ENCODE measurements at regions not wholly inside any gene's neighbourhood (a gene's known extent, or its start where the extent isn't known, plus 50 kb on each side); places are given as distances from the start of the nearest gene placed in this dataset.
A peak's percentile ranks its signal among the peaks of the same experiment; 100 is the strongest.

GRCh38 chr11:111194860-111195568, 50.5 kb upstream of the POU2AF2 start:
- DNase-seq = no peak

DNA sequence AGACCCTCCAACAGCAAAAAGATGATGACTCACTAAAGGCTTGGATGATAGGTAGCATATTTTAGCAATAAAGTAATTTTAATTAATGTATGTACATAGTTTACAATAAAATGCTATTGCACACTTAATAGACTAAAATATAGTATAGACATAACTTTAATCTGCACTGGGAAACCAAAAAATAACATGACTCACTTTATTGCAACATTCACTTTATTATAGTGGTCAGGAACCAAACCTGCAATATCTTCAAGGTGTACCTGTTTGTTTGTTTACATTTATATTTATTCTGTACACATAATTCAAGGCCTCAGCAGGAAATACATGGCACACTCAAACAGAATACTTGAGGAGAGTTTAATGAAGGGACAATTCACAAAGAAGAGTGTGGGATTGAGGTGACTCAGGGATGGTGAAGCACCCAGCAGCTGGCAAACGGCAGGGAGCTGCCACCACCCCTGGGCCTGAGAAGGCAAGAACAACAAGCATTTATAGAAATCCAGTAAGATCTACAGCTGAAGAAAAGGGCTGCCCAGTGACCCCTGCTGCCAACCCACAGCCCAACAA, 51.5 kb upstream of the POU2AF2 start:
- no peak for DNase-seq

DNA sequence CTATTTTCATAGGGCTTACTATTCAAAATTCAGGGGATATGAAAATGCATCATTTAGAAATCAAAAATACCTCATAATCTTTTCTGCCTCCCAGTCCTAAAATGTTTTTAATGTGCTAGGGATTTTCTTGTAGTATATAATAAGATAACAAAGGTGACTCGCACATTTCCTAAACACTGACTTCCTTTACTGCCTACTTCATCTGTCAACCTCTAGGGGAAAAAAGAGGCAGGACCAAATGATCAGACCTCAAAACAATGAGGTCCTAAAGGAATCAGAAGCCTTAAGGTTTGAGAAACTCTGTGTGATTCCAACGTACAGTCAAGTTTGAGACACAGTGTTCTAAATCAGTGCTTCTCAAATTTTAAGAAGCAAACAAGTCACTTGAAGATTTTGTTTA, 56.1 kb upstream of the POU2AF2 start:
- DNase-seq = no peak

GRCh38 chr11:111186308-111186915, 59.1 kb upstream of the POU2AF2 start:
- DNase-seq = peak; percentile 65 to 84

GRCh38 chr11:111185266-111185665, 60.3 kb upstream of the POU2AF2 start:
- DNase-seq = peak; percentile 71 to 73

GRCh38 chr11:111183706-111184105, 61.8 kb upstream of the POU2AF2 start:
- DNase-seq = no peak

GRCh38 chr11:111179184-111179910, 66.2 kb upstream of the POU2AF2 start:
- DNase-seq = peak; percentile 25 to 46

- DNase-seq = peak; percentile 65 to 81
Measured at GRCh38 chr11:111177037-111177871, 68.3 kb upstream of the POU2AF2 start.

- DNase-seq = no peak
Measured at GRCh38 chr11:111176603-111177002, 68.9 kb upstream of the POU2AF2 start.

DNA sequence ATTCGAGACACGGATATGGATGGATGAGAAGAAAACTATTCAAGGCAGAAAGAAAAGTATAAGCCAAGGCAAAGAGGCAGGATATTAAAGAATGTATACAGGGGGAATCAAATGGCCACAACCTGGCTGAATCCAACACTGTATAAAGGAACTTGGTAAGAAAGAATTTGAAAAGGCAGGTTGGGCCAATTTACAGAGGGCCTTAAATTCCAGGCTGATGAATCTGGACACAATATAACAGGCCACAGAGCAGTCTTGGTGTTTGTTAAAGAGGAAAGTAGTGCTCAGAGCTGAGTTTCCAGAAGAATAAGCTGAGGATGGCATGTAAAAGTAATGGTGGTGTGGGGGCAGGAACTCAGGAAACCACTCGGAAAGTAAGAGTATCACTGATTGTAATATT, 72.3 kb upstream of the POU2AF2 start:
- no peak for DNase-seq

DNA sequence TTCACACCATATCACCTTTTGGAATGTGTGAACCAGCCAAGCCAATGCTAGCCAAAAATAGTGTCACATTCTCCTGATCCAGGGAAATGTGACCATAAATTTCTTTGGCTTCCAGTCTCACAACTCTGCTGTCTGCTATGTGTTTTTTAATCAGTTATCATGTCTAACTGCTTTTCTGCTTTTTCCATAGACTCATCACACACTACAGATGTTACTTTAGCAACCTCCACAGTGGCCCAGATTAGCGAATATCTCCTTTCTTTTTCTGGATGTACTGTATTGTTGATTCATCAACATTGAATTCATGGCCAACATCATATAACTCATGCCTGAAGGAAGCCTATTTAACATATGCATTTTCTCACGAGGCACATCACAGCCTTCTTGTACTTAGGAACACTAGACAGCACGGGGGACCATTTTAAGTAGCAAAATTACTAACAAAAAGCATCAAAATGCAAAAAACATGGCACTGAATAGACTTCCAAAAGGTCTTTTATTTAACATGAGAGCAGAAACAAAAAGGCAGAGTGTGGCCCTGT, 73.1 kb upstream of the POU2AF2 start:
- no peak for DNase-seq

DNA sequence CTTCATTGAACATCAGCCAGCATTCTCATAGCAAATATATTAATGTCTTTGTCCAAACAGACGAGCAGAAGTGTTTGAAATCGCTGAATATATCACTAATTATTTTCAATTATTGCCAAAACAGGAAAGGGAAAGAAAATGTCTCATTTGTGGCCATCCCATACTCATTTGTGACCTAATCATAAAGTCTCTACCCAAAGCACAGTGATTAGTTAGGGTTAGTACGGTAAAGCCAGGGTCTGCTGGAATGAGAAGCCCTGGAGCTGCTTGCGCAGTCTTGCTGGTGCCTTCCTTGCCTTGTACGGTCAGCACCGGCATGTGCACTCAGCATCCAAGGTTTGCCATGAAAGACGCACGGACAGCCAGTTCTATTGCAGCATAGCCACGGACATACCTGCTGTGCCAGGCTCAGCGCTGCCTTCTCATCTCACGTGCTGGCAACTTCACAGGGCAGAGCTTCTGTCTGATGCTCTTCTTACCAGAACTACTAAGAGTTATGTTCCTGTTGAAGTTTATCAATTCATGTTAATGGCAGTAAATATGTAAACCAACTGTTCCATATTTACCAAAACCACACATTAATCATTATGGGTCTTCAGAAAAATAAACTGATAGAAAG, 74.7 kb upstream of the POU2AF2 start:
- no peak for DNase-seq

DNA sequence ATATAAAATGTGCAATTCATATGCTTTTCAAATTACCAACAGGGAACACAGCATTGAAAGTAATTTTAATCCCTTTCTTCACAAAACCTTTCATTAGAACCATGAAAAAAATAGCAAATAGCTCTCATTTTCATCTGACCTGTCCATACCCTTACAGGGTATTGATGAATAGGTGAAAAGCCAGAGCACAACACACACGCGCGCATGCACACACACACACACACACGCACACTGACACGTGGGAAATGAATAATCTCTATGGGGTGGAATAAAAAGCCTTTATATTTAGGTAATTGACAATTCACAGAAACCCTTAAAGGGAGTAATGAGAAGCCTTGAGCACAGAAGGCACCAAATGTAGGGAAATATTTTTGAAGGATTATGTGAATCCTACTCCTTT, 76.2 kb upstream of the POU2AF2 start:
- no peak for DNase-seq

GRCh38 chr11:111168871-111169270, 76.7 kb upstream of the POU2AF2 start:
- no peak for DNase-seq

DNA sequence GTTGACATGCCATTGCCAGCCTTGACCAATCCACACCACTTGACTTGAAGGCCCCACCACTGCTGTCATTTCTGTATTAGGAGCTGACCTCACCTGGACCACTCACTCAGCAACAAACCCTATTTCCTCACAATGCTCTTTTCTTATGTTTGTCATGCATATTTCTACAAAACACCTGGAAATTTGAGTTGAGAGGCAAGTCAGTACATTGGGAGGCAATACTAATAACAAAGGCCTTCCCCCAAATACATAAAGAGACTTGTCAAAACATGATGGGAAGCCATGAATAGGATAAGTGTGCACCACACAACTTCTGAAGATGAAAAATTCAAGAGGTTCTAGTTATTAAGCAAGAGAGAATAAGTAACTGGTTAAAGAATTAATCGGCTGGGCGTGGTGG, 77.9 kb upstream of the POU2AF2 start:
- DNase-seq = no peak

- DNase-seq = no peak
Measured at GRCh38 chr11:111166598-111166997, 78.9 kb upstream of the POU2AF2 start.

DNA sequence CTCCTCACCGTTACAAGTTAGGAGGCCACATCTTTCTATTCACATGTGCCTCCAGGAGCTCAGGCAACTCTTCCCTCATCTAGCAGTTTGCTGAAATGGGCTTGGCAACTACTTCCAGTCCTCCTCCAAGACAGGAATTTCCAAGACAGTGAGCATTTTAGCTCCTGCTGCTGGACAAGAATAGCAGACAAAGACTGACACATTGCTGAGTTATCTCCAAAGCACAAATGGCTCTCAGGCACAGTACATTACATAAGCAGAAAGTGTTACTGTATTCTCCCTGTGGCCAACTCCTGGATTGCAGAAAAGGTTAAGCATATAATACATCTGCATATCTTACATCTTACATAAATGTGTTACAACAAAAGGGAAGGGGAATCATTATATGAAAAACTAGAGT, 83.2 kb upstream of the POU2AF2 start:
- DNase-seq = no peak

GRCh38 chr11:111157571-111157970, 88.0 kb upstream of the POU2AF2 start:
- no peak for DNase-seq

DNA sequence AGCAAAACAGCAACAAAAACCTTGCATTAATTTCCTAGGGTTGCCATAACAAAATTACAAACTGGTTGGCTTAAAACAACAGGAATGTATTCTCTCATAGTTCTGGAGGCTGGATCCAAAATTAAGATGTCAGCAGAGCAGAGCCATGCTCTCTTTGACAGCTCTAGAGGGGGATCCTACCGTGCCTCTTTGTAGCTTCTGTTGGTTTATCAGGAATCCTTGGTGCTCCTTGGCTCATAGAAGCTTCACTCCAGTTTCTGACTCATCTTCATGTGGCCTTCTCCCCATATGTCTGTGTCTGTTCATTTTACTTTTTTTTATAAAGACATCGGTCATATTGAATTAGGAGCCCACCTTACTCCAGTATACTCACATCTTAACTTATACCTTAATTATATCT, 90.5 kb upstream of the POU2AF2 start:
- no peak for DNase-seq

DNA sequence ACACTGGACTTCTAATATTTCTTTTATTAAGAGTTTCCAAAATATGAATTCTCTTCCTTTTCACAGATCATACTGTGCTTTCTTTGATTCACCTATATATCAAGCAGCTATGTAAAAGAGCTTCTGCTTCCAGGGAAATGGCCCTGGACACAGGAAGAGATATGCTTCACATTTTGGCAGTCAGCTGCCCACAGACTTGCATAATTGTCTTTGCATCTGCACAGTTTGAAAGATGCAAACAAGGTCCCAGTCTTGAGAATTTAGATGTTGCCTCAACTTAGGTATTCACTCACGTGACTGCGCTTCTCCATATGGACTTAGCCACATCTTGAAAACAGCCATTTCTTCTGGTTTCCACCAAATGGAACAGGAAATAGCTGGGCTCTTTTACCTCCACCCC, 92.3 kb upstream of the POU2AF2 start:
- no peak for DNase-seq

DNA sequence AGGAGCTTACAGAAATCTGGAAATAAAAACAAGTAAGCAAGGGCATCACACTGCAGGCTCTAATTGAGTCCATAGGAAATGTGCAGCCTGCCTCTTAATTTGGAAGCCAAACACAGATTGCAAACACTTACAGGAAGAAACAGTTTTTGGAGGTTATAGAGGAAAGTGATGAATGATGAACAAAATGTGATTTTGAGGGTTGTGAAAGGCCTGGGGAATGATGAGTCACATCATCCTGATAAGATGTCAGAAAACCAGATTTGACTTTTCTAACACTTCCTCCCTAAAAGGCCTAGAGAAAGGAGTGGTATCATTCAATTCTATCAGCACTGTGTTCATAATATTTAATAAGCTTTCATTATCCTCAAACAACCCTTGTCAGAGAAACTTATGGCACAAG, 96.6 kb upstream of the POU2AF2 start:
- DNase-seq = peak; percentile 26 to 33

GRCh38 chr11:111148121-111148520, 97.4 kb upstream of the POU2AF2 start:
- DNase-seq = no peak
